ENCODE measurements at regions not wholly inside any gene's neighbourhood (a gene's known extent, or its start where the extent isn't known, plus 50 kb on each side); places are given as distances from the start of the nearest gene placed in this dataset.

GRCh38 chr5:124342986-124343385, 403.5 kb downstream of the ZNF608 start:
- no peak overlapping the region for H3K27ac ChIP-seq
- TF ChIP-seq ZFX (IDR thresholded peaks at IDR 0.05), result no peak

- TF ChIP-seq CTCF (conservative IDR thresholded peaks at IDR 0.05), result no peak
- TF ChIP-seq ZFX (IDR thresholded peaks at IDR 0.05), result no peak
- H3K27ac ChIP-seq, result no peak overlapping the region
Observed at GRCh38 chr5:124342584-124342983, 403.9 kb downstream of the ZNF608 start.

GRCh38 chr5:124342027-124342471, 404.4 kb downstream of the ZNF608 start:
- TF ChIP-seq CTCF (conservative IDR thresholded peaks at IDR 0.05) (no peak), ZFX (IDR thresholded peaks at IDR 0.05) (no peak)
- H3K27ac ChIP-seq, result no peak overlapping the region

- H3K27ac ChIP-seq, result no peak overlapping the region
- TF ChIP-seq CTCF (conservative IDR thresholded peaks at IDR 0.05) (no peak), ZFX (IDR thresholded peaks at IDR 0.05) (no peak)
Observed at GRCh38 chr5:124341066-124341858, 405.2 kb downstream of the ZNF608 start.

GRCh38 chr5:124337996-124338395, 408.4 kb downstream of the ZNF608 start:
- no peak for TF ChIP-seq CTCF (conservative IDR thresholded peaks at IDR 0.05)
- H3K27ac ChIP-seq, result no peak overlapping the region

- no peak for TF ChIP-seq CTCF (conservative IDR thresholded peaks at IDR 0.05)
- TF ChIP-seq ZFX (IDR thresholded peaks at IDR 0.05), result no peak
- no peak overlapping the region for H3K27ac ChIP-seq
Observed at GRCh38 chr5:124333298-124333979, 413.0 kb downstream of the ZNF608 start.

- TF ChIP-seq ZFX (IDR thresholded peaks at IDR 0.05) (no peak), CTCF (conservative IDR thresholded peaks at IDR 0.05) (no peak)
- H3K27ac ChIP-seq, result no peak overlapping the region
Observed at GRCh38 chr5:124332273-124332672, 414.2 kb downstream of the ZNF608 start.
